Mesothelial cell of epicardium (in vitro differentiated cells): ENCODE measurements at regions not wholly inside any gene's neighbourhood (a gene's known extent, or its start where the extent isn't known, plus 50 kb on each side); places are given as distances from the start of the nearest gene placed in this dataset.

Experiments
- DNase-seq, 2 experiments: peaks; one replicate each; pipeline ENCODE4 v3.0.0; 2021; ENCODE audit warnings: low spot score in 2 of 2; ENCODE audit not compliant: unreplicated experiment in 2 of 2
- H3K27ac Mint-ChIP-seq: 2 replicates; pipeline ENCODE4 v1.8.0; 2021; ENCODE audit warnings: mixed read lengths
- H3K27me3 Mint-ChIP-seq: 2 replicates; pipeline ENCODE4 v1.8.0; 2021; ENCODE audit warnings: low read depth, mixed read lengths
- H3K36me3 Mint-ChIP-seq: 2 replicates; pipeline ENCODE4 v1.8.0; 2021; ENCODE audit warnings: mixed read lengths
- H3K4me1 Mint-ChIP-seq: 2 replicates; pipeline ENCODE4 v1.8.0; 2021; ENCODE audit warnings: mixed read lengths
- H3K4me3 Mint-ChIP-seq: 2 replicates; pipeline ENCODE4 v1.8.0; 2021; ENCODE audit warnings: mild to moderate bottlenecking, moderate library complexity, mixed read lengths
- H3K9me3 Mint-ChIP-seq: 2 replicates; pipeline ENCODE4 v1.8.0; 2021; ENCODE audit warnings: mixed read lengths
- TF ChIP-seq, protein P1 (sequence below): fragments of 200-600 bp; sonication (generic); IDR thresholded peaks from one replicate; pipeline ENCODE4 v1.5.0; 2021; ENCODE audit warnings: antibody characterized with exemption; ENCODE audit not compliant: unreplicated experiment

DNA sequence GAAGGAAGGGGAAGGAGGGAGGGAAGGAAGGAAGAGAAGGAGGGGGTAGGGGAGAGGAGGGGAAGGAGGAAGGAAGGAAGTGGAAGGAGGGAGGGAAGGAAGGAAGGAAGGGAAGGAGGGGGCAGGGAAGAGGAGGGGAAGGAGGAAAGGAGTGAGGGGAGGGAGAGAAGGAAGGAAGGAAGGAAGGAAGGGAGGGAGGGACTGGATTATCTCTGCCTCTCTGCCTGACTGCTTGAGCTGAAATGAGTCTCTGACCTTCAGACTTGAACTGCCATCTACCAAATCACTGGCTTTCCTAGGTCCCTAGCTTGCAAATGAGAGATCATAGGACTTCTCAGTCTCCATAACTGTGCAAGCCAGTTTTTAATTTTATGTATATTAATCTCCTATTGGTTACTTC lies 436.8 kb downstream of the PREX1 start:
- H3K27ac Mint-ChIP-seq = no peak overlapping the region
- no peak overlapping the region for H3K4me3 Mint-ChIP-seq
- H3K36me3 Mint-ChIP-seq = no peaks in the 10 kb centered on the region

DNA sequence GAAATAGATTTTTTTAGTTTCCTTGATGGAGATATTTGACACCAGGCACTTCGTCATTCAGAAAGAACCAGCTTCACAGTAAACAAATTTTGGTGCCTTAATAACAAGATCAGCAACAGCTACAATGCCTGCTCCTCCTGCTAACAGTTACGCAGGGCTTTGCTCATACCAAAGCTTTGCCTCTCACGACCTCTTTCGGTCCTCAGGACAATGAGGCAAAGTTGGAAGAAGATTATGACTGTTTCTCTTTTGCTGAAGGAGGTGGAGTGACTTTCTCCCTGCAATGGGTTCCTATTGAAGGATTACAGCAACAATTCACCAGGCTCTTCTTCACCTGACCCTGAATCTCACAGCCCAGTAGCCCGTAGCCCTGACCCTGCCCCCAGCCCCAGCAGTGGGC lies 440.1 kb downstream of the PREX1 start:
- TF ChIP-seq, protein P1, sequence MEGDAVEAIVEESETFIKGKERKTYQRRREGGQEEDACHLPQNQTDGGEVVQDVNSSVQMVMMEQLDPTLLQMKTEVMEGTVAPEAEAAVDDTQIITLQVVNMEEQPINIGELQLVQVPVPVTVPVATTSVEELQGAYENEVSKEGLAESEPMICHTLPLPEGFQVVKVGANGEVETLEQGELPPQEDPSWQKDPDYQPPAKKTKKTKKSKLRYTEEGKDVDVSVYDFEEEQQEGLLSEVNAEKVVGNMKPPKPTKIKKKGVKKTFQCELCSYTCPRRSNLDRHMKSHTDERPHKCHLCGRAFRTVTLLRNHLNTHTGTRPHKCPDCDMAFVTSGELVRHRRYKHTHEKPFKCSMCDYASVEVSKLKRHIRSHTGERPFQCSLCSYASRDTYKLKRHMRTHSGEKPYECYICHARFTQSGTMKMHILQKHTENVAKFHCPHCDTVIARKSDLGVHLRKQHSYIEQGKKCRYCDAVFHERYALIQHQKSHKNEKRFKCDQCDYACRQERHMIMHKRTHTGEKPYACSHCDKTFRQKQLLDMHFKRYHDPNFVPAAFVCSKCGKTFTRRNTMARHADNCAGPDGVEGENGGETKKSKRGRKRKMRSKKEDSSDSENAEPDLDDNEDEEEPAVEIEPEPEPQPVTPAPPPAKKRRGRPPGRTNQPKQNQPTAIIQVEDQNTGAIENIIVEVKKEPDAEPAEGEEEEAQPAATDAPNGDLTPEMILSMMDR = no peak
- DNase-seq = no peak
- Mint-ChIP-seq H3K27me3 (no peaks in the 10 kb centered on the region), H3K36me3 (no peaks in the 10 kb centered on the region), H3K4me3 (no peak overlapping the region), H3K4me1 (no peaks in the 10 kb centered on the region), H3K9me3 (peaks cover 17% of the 10 kb centered on the region), H3K27ac (no peak overlapping the region)

More for the DNA sequence above, 436.8 kb downstream of the PREX1 start:
- Mint-ChIP-seq H3K4me1 (peaks cover 20% of the 10 kb centered on the region), H3K9me3 (peaks cover 17% of the 10 kb centered on the region), H3K27me3 (peaks cover 5% of the 10 kb centered on the region)
- no peak for DNase-seq
- TF ChIP-seq, protein P1 = no peak

DNA sequence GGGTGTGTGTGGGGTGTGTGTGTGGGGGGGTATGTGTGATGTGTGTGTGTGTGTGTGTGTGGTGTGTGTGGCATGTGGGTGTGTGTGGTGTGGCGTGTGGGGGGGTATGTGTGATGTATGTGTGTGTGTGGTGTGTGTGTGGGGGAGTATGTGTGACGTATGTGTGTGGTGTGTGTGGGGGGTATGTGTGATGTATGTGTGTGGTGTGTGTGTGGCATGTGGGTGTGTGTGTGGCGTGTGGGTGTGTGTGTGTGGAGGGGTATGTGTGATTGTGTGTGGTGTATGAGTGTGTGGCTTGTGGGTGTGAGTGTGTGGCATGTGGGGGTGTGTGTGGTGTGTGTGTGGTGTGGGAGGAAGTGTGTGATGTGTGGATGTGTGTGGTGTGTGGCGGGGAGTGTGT lies 442.3 kb downstream of the PREX1 start:
- H3K9me3 Mint-ChIP-seq = peaks cover 4% of the 10 kb centered on the region
- H3K4me1 Mint-ChIP-seq = peaks cover 13% of the 10 kb centered on the region
- no peak for DNase-seq
- TF ChIP-seq, protein P1 = no peak
- no peak overlapping the region for H3K4me3 Mint-ChIP-seq
- no peaks in the 10 kb centered on the region for H3K27me3 Mint-ChIP-seq
- H3K27ac Mint-ChIP-seq = no peak overlapping the region
- no peaks in the 10 kb centered on the region for H3K36me3 Mint-ChIP-seq

DNA sequence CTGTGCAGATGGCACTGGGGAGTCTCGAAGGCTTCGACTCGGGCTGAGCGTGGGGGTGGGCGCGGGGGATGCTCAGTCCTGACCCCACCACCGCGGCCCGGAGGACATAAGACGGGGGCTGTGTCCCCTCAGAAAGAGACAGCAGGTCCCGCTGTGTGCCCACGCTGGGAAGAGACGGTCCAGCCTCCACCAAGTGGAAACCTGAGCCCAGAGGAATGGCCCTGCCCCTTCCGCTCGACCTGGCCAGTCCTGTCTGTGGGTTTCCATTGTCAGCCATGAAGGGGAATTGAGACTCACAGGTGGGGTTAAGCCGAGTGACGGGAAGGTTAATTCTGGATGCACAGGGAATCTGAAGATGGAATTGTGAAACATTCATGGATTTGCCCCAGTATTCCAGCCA lies 442.7 kb downstream of the PREX1 start:
- no peaks in the 10 kb centered on the region for H3K27me3 Mint-ChIP-seq
- no peaks in the 10 kb centered on the region for H3K36me3 Mint-ChIP-seq
- TF ChIP-seq, protein P1 = no peak
- no peak overlapping the region for H3K4me3 Mint-ChIP-seq
- H3K4me1 Mint-ChIP-seq = peaks cover 16% of the 10 kb centered on the region
- DNase-seq = no peak
- no peak overlapping the region for H3K27ac Mint-ChIP-seq
- H3K9me3 Mint-ChIP-seq = peaks cover under 1% of the 10 kb centered on the region

DNA sequence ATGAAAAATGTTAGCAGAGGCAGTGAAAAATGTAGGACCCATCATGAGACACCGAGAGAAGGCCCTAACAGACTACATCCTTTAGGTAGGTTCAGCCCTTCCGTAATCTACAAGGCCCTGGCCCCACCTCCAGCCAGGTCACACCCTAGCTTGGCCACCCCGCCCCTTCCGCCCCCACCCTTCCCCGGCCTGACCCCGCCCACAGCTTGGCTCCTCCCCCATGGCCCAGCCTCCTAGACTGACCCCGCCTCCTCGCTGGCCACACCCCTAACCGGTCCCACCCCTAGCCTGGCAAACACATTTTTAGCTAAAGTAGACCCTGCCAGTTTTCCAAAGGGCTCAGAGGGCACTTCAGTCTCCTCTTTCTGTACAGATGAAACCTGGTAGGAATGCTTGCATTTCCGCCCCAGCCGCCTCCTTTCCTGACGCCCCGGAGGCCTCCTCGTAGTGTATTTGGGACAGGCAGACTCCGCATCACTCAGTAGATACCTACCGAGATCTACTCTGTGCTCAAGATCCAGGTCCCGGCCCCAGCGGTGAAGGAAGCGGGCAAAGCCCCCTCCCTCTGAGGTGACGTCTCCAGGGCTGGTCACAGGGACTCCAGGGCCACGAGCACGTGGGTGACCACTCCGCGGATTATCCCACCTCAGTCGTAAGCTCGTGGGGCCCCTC lies 443.5 kb downstream of the PREX1 start:
- no peaks in the 10 kb centered on the region for H3K36me3 Mint-ChIP-seq
- TF ChIP-seq, protein P1 = no peak
- H3K27ac Mint-ChIP-seq = no peak overlapping the region
- no peak for DNase-seq
- no peaks in the 10 kb centered on the region for H3K27me3 Mint-ChIP-seq
- H3K4me1 Mint-ChIP-seq = peaks cover 16% of the 10 kb centered on the region
- no peaks in the 10 kb centered on the region for H3K9me3 Mint-ChIP-seq
- no peak overlapping the region for H3K4me3 Mint-ChIP-seq
